HG02970 (cell line): ENCODE measurements at regions not wholly inside any gene's neighbourhood (a gene's known extent, or its start where the extent isn't known, plus 50 kb on each side); places are given as distances from the start of the nearest gene placed in this dataset.

Source experiments
- ATAC-seq: cut with Tn5 transposase; IDR thresholded peaks from one replicate; pipeline ENCODE4 v1.9.1; 2021; ENCODE audit warnings: mild to moderate bottlenecking, moderate library complexity, moderate number of reproducible peaks; ENCODE audit not compliant: unreplicated experiment, low FRiP score

DNA sequence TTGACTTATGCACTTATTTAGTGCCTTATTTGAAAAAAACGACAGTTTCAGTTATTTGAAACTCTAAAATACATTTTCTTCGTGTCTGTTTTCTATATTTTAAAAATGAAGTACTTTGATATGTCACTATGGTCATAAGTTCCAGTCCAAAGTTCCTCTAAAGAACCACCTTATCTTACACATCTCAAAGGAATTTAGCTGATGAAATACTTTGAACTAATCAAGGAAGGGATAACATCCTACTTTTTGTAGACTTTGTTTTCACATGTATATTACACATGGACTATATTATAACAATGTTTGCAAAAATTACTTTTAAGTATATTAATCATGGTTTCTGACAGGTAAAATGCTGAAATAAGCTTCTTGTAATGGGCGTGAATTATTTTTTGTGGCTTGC, 265.8 kb upstream of the ZNF717 start:
- ATAC-seq: no peak

DNA sequence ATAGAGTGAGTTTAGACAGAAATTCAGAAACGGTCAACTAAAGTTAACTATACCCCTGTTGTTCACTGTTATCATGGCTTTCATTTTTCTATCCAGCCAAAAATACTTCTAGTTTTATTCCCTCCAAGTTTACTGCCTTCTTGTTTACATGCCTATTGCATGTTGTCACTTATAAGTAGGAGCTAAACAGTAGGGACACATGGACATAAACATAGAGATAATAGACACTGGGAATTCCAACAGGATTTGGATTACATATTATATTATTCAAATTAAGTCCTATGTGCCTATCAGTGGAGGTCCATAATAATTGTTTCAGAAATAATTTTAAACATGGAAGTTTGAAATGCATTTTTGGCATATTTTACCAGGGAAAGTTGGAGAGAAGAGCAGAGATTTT, 269.1 kb upstream of the ZNF717 start:
- ATAC-seq: no peak

DNA sequence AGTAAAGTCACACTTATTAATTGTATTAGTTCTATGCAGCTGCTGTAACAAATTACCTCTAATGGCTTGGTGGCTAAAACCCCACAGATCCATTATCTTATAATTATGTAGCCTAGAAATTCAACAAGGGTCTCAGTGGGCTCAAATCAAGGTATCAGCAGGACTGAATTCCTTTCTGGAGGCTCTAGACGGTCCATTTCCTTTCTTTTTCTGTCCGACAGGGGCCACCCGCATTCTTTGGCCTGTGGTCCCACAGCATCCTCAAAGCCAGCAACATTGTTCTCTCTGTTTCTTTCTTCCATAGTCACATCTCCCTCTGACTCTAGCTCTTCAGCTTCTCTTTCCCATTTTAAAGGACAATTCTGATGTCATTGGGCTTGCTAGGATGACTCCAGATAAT, 276.3 kb upstream of the ZNF717 start:
- no peak for ATAC-seq

DNA sequence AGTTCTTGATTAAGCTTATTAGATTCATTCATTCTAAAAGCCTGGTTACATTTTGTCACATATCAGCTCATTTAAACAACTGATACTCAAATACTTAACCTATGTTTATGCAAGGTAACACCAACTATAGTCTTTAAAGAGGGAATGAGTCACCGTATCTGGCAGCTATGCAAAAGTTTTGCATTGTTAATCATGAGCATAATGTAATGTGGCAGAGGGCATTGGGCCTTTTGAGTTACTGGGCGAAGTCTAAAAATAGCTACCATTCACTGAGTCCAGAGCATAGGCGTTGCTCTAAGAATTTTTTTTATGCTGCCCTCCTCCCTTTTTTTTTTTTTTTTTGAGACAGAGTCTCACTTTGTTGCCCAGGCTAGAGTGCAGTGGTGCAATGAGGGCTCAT, 277.7 kb upstream of the ZNF717 start:
- no peak for ATAC-seq

DNA sequence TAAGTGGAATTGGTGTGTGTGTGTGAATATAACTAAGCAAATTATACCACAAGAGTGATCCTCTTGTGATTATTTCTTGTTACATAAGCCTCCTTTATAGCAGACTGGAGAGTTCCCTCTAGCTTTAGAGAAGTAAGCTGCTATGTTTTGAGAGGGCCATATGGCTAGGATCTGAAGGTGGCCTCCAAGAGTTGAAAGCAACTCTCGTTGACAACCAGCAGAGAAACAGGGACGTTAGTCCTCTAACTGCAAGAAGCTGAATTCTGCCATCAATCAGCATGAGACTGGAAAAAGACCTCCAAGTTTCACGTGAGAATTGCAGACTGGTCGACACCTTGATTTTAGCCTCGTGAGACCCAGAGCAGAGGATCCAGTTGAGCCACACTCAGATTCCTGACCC, 278.5 kb upstream of the ZNF717 start:
- ATAC-seq: no peak

DNA sequence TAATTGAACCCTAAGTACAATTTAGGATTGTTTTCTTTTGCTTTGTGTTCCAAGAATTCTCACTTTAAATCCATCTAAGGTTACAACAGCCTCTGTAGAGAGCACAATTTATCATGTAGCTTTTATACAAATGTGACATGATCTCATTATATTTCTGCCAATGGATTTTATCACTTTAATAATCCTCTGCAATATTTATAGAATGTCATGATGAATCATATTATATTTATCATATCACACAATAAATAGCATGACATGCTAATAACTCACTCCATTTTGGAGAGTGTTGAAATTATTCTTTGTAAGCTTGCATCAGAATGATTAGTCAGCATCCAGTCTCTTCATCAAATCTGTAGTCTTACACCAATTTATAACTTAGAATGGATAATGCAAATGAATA, 280.6 kb upstream of the ZNF717 start:
- no peak for ATAC-seq

DNA sequence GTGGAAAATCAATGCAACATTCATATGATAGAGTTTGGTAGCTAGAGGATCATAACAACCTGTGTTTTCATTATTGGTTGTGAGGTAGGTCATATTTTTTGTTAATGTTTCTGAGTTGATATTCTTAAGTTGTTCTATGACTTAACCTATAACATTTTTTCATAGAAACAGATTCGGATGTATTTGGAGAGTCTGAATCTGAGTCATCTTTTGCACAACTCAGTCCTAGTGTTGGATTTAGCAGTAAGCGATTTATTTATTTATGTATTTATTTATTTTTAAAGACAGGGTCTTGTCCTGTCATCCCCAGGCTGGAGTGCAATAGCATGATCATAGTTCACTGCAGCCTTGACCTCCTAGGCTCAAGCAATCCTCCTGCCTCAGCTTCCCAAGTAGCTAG, 292.8 kb upstream of the ZNF717 start:
- no peak for ATAC-seq

DNA sequence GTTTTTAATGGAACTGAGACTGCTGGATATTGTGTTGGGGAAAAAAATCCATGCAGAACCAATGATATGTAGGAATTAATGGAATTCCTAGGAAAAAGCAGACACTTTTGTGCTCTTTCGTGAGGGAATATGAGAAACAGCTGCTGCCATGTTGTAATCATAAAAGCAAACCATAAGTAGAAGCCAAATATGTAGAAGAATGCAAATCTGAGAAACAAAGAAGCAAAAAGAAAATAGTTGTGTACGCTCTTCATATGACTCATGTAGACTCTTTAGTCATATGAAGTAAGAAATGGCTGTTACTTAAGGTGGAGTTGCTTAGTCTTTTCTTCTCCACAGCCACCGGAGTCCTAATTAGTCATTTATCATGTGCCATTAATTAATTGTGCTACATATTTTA, 298.6 kb upstream of the ZNF717 start:
- ATAC-seq: no peak

DNA sequence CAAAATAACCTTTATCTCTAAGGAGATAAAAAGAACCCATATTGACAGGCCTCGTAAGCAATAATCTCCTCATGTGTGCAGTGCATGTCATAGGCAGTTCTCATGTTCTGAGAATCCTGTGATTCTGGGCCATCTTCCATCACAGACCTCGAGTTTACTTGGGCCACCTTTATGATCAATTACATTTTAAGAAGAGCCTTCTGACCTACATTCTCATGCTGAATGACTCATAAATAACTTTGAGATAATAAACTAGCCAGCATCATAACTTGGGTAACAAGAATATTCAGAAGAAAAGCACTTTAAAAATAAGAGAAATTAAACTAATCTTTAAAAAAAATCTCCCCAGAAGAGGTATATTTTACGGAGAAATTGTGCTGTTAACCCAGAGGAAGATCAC, 310.7 kb upstream of the ZNF717 start:
- no peak for ATAC-seq

DNA sequence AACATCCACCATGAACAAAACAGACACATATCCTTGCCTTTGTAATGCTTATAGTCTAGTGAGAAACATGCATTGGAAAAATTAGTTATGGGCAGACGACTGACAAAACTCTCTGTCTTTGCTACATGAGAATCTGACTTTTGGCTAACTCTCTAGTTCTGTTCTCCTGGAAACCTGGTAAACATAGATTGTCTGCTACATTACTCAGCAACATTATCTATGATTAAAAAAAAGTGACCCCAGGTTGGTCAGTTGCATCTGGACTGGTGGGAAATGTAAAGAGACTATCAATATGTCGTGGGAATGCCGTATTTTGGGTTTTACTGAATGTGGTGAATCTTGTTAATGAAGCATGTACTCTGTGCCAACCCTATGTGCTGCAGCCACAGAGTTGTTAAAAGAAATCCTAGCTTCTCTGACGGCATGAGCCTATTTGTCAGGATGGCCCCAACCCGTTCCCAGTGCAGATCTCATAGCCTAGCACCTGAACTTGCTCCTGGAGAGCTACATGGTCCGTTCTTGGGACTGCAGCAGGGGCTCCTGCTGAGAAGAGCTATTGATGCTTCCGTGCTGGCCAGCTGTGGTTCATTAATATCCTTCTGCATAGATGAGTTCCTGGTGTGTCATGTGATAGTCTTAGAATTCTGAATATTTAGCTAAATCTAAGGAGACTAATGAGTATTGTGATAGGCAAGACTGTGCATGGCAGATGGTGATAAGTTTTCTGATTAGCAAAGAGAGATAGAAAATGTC, 311.7 kb upstream of the ZNF717 start:
- no peak for ATAC-seq

DNA sequence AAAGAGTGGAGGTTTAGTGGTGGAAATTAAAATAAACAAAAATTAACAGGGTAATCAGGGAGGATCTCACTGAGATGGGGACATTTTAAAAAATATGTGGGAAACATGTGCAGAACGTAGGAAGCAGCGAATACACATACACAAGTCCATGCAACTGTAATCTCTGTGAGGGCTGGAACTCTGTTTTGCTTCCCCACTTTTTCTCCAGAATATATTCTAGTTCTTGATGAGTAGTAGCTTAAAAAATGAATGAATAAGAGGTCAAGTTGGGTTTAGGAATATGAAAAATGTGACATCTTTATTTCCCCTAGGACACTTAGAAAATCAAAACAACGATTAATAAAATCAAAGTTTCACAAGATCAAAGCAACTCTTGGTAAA, 312.2 kb upstream of the ZNF717 start:
- ATAC-seq: no peak

DNA sequence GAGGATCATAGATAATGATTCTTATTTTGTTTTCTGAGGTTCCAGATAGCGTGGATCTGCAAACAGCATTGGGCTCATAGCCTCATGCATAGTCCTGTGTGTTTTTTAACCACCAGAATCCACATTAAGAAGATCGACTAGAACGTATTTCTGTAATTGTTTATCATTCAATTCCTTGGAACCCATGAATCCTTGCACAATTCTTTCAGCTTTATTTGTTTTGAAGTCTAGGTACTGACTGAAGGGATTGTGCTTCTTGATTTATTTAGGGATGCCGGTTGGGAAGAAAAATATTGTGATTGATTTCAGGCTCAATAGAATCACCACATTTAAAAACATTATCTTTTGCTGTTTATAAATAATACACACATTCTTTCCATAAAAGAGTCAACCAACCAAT, 314.6 kb upstream of the ZNF717 start:
- no peak for ATAC-seq

DNA sequence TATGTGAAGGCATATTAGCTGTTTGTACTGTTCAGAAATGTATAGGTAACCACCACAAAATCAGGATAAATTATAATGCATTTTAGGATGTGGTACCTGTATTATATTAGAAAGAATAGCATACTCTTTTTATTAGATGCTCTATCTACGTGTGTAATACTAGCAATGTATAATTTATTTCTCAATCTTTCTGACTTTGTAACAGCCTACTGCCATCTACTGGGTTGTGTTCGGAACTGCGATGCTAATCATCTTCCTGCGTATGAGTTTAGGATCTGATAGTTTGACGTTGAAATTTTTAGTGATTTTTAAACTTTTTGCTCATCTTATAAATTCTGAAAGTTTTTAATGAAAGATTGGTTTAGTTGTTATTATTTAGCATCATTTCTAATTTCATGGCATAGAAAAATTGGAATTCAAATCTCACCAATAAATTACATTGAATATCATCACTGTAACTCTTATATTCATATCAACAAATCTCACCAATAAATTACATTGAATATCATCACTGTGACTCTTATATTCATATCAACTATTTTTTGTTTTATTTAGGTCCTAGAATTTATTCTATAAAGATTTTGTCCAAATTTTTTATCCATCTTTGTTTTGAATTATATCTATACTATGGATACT, 322.7 kb upstream of the ZNF717 start:
- no peak for ATAC-seq

DNA sequence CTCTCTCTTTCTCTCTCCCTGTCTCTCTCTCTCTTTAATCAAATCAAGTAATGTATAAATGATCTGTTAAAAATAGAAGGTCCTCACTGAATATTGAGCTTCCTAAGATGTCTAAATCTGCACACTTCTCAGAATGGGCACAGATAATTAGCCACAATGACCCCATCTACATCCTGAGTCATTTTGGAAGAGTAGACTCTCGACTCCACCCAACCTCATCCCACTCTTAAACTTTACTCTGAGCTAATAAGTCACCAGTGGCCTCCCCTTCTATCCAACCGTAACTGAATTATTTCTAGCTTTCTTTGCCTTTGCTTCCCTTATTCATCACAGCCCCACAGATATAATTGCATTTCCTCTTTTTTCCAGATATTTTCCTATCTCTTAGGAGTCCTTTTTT, 326.5 kb upstream of the ZNF717 start:
- ATAC-seq: no peak

DNA sequence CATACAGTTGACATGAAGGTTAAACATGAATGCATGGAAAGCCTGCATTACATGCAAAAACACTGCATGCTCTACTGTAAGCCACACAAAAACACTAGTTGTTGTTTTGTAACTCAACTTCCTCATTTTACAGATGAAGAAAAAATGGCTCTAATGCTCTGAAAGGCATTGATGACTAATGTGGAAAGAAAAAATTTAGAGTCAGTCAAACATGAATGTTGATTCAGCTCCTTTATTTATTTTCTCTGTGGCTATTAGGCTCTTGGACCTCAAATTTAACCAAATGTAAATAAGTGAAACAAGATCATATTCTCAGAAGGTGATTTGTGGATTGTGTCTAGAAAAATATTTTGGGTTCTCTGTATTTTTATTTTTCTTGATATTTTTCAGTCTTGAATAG, 336.7 kb upstream of the ZNF717 start:
- ATAC-seq: no peak

DNA sequence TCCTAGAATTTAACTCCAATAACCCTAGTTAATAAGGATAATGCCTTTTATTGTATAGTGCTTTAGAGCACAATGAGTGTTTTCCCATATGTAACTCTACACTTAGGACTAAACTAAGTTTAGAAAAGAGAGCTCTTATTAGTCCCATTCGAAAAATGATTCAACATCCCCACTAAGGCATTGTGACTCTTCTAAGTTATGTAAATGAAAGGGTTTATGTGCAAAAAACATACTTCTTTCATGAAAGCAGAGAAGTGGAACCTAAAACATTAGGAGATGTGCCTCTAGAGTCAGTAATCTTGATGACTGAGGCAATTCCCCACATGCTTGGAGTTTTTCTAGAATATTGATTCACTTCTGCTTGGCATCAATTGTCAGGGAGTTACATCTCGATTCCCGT, 344.1 kb upstream of the ZNF717 start:
- ATAC-seq: no peak

DNA sequence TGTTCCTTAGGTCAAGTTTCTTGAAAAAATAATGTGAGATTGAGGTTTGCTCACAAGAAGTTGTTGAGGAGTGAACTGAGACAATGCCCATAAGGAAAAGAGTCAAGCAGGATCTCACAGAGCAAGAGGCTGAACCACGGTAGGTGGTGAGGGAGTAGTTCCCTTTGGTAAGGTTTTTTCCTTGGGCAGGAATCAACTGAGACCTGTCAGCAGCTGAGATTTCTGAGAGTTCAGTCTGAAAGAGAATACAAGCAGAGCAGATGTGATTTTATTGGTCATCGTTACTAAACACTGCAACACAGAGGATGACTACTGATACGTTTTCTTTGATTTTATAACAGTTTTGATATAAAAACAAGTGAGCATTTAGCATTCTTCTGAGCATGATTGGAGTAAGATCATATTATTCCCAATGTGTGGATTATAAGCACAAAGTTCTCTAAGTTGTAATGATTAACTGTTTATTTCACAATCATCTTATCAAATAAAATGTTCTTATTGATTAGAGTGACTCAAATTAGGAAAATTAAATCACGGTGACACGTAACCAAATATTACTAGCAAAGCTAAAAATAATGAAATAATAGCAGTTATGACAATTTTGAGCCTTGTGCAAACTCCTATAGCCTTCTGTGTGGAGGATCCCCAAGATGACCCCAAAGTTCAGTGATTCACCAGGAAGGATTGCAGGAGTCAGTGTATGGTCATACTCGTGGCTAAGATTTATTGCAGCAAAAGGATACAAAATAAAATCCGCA, 346.2 kb upstream of the ZNF717 start:
- ATAC-seq: no peak

DNA sequence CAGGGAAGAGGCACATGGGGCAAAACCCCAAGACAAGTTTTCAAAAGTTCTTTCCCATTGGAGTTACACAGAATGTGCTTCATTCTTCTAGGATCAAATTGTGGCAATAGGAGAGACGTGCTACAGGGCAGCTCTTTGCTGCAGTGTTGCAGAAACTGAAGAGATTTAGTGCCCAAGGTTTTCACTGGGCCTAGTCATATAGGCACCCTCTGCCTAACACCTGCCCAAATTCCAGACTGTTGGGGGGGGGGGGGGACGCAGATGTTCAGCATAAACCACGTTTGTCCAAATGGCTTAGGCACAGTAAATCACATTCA, 346.8 kb upstream of the ZNF717 start:
- no peak for ATAC-seq

DNA sequence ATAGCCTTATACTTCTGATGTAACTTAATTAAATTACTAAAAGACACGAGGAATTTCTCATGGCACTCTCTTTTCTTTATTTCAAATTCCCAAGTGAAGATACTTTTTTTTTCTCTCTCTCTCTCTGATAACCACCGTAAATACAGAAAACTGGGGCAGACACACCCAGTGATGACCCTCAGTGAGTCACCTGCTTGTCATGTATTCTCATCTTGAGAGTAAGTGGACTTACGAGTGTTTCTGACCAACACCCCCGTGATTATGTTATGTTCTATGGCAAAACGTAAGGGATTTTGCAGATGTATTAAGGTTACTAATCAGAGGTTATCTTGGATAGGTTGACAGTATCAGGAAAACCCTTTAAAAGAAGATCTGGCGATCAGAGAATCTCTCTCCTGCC, 348.8 kb upstream of the ZNF717 start:
- no peak for ATAC-seq

DNA sequence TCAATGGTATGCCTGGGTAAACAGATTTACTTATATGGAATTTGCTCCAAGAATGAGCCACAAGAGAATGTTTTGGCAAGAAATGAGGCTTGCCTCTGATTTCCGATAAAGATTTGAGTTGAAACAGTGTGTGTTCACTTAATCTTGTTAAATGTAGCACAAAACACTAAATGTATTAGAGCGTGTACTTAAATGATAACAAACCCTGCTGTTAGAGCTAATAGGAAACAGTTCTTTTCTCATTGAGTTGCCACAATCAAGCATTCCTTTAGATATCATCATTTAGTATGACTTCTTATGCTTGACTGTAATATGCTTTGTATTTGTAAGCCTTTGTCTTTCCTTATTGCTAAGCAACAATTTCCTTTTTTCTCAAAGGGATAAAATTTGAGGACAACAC, 353.6 kb upstream of the ZNF717 start:
- ATAC-seq: no peak

DNA sequence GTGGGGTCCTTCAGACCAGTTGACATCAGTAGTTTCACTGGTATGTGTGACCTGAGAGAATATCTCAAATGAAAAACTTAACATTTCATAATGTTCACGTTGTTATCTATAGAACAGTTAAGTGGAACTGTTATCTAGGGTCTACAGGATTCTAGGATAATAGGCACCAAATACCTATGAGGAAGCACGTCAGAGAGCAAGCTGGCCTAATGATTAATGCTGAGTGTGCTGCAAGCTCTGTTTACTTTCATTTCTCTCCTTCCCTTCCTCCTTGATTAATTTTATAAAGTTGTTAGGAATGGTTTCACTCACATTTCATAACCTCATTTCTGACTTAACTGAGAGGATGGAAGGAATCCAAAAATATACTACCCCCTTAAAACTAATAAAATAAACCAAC, 362.5 kb upstream of the ZNF717 start:
- no peak for ATAC-seq

DNA sequence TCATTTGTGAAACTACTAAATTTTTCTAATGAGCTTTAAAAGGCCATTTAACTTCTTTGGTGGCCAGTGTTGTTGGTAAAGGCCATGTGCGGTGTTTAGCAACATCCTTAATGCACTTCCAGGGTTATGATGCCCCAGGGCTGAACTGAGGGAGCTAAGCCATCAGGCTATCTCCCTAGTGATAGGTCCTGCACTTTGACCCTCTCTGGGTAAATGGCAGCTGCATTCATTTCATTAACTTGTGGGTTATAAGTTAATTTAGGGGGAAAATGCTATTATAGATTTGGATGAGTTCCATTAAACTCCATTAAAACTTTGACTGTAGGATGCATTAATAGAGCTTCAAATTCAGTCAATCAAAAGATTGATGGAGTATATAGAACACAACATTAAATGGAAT, 366.7 kb upstream of the ZNF717 start:
- no peak for ATAC-seq
